ENCODE measurements at regions not wholly inside any gene's neighbourhood (a gene's known extent, or its start where the extent isn't known, plus 50 kb on each side); places are given as distances from the start of the nearest gene placed in this dataset.

GRCh38 chr5:38157024-38157423 lies 101.3 kb upstream of the EGFLAM start:
- no peak for TF ChIP-seq CTCF (IDR thresholded peaks at IDR 0.05; ENCODE audit: low read depth, low read length)
- no peak for TF ChIP-seq EZH2phosphoT487 (IDR thresholded peaks at IDR 0.05; ENCODE audit: low read depth)

Measured in OCI-LY3 (cell line).